Endothelial cell (in vitro differentiated cells): ENCODE measurements at regions not wholly inside any gene's neighbourhood (a gene's known extent, or its start where the extent isn't known, plus 50 kb on each side); places are given as distances from the start of the nearest gene placed in this dataset.

Experiments
- DNase-seq: peaks from one replicate; pipeline ENCODE4 v3.0.0; 2021; ENCODE audit warnings: low spot score
- H3K27ac Mint-ChIP-seq: one replicate; pipeline ENCODE4 v1.8.0; 2021; ENCODE audit warnings: mixed read lengths, inconsistent platforms; ENCODE audit not compliant: unreplicated experiment
- H3K27me3 Mint-ChIP-seq: one replicate; pipeline ENCODE4 v1.8.0; 2021; ENCODE audit warnings: mild to moderate bottlenecking, moderate library complexity, mixed read lengths, inconsistent platforms; ENCODE audit not compliant: unreplicated experiment
- H3K36me3 Mint-ChIP-seq: one replicate; pipeline ENCODE4 v1.8.0; 2021; ENCODE audit warnings: mild to moderate bottlenecking, low read depth, mixed read lengths, inconsistent platforms; ENCODE audit not compliant: unreplicated experiment
- H3K4me1 Mint-ChIP-seq: one replicate; pipeline ENCODE4 v1.8.0; 2021; ENCODE audit warnings: mild to moderate bottlenecking, mixed read lengths, inconsistent platforms; ENCODE audit not compliant: unreplicated experiment
- H3K4me3 Mint-ChIP-seq: one replicate; pipeline ENCODE4 v1.8.0; 2021; ENCODE audit warnings: mild to moderate bottlenecking, mixed read lengths, inconsistent platforms; ENCODE audit not compliant: unreplicated experiment
- H3K9me3 Mint-ChIP-seq: one replicate; pipeline ENCODE4 v1.8.0; 2021; ENCODE audit warnings: mixed read lengths, inconsistent platforms; ENCODE audit not compliant: unreplicated experiment
- CTCF ChIP-seq: fragments of 200-600 bp; sonication (generic); IDR thresholded peaks from one replicate; pipeline ENCODE4 v1.5.0; 2021; ENCODE audit warnings: antibody characterized with exemption; ENCODE audit not compliant: unreplicated experiment

- H3K4me3 Mint-ChIP-seq = no peak overlapping the region
- no peaks in the 10 kb centered on the region for H3K9me3 Mint-ChIP-seq
- no peaks in the 10 kb centered on the region for H3K36me3 Mint-ChIP-seq
- no peak for TF ChIP-seq CTCF
- no peak overlapping the region for H3K27ac Mint-ChIP-seq
- no peak for DNase-seq
- no peaks in the 10 kb centered on the region for H3K4me1 Mint-ChIP-seq
- no peaks in the 10 kb centered on the region for H3K27me3 Mint-ChIP-seq
Observed at GRCh38 chr15:95559875-95560394, 770.6 kb upstream of the NR2F2 start.

- no peak for TF ChIP-seq CTCF
- H3K27ac Mint-ChIP-seq = no peak overlapping the region
Observed at GRCh38 chr15:95561463-95561862, 769.0 kb upstream of the NR2F2 start.

GRCh38 chr15:95563634-95564033 lies 766.9 kb upstream of the NR2F2 start:
- no peak overlapping the region for H3K27ac Mint-ChIP-seq
- no peak for DNase-seq
- TF ChIP-seq CTCF = no peak
- H3K9me3 Mint-ChIP-seq = no peaks in the 10 kb centered on the region
- H3K36me3 Mint-ChIP-seq = no peaks in the 10 kb centered on the region
- no peak overlapping the region for H3K4me3 Mint-ChIP-seq
- H3K27me3 Mint-ChIP-seq = no peaks in the 10 kb centered on the region
- no peaks in the 10 kb centered on the region for H3K4me1 Mint-ChIP-seq

More at GRCh38 chr15:95561463-95561862, 769.0 kb upstream of the NR2F2 start:
- no peaks in the 10 kb centered on the region for H3K27me3 Mint-ChIP-seq
- H3K36me3 Mint-ChIP-seq = no peaks in the 10 kb centered on the region
- H3K4me1 Mint-ChIP-seq = no peaks in the 10 kb centered on the region
- H3K4me3 Mint-ChIP-seq = no peak overlapping the region
- DNase-seq = no peak
- no peaks in the 10 kb centered on the region for H3K9me3 Mint-ChIP-seq

GRCh38 chr15:95565016-95565600 lies 765.4 kb upstream of the NR2F2 start:
- H3K4me1 Mint-ChIP-seq = no peaks in the 10 kb centered on the region
- TF ChIP-seq CTCF = no peak
- H3K27me3 Mint-ChIP-seq = no peaks in the 10 kb centered on the region
- H3K36me3 Mint-ChIP-seq = no peaks in the 10 kb centered on the region
- no peak for DNase-seq
- no peaks in the 10 kb centered on the region for H3K9me3 Mint-ChIP-seq
- H3K4me3 Mint-ChIP-seq = no peak overlapping the region
- no peak overlapping the region for H3K27ac Mint-ChIP-seq

- Mint-ChIP-seq H3K9me3 (no peaks in the 10 kb centered on the region), H3K36me3 (no peaks in the 10 kb centered on the region), H3K27me3 (no peaks in the 10 kb centered on the region), H3K4me1 (no peaks in the 10 kb centered on the region), H3K4me3 (no peak overlapping the region), H3K27ac (no peak overlapping the region)
- TF ChIP-seq CTCF = no peak
- DNase-seq = no peak
Observed at GRCh38 chr15:95565690-95566089, 764.8 kb upstream of the NR2F2 start.
